CD4-positive, alpha-beta T cell treated with Interleukin-6 for 4 hours (primary cell): ENCODE measurements at regions not wholly inside any gene's neighbourhood (a gene's known extent, or its start where the extent isn't known, plus 50 kb on each side); places are given as distances from the start of the nearest gene placed in this dataset.
"Not testable (repeated sequence)": the region's sequence is repeated elsewhere in the genome, so short reads cannot be mapped to it uniquely, and the experiment has no call there.

Experiments used
- DNase-seq: peaks from one replicate; pipeline ENCODE4 v3.0.0-alpha.2; 2020; ENCODE audit warnings: mixed read lengths

- no peak for DNase-seq
Observed at GRCh38 chr11:128022007-128022368, 565.4 kb downstream of the ETS1 start.

DNA sequence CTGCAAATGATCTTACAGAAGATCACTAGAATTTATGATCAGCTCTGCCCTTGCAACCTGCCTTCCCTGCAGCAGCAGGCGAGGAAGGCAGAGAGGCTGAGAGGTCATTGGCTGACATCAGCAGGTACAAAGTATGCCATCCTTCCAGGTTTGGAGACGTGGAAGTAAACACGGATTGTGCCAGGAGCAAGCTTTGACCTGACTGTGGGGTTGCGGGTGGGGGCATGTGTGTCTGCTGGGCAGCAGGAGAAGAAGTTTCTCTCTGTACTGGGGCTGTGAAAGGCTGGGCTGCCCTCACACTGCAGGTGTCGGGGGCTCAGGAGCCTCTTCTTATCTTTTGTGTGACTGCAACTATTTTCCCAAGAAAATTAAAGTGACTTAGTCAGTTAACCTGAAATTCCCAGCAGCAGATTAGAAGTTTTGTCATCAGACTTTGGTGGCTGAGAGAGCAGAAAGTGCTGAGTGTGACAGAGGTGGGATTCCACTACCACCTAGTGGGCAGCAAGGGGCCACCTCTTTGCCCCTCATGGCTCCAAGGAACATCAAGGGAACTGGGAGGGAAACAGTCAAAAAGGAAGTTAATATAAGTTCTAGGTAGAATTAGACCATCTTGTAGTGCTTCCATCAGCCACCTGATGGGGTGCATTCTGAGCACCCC is 565.9 kb downstream of the ETS1 start:
- no peak for DNase-seq

DNA sequence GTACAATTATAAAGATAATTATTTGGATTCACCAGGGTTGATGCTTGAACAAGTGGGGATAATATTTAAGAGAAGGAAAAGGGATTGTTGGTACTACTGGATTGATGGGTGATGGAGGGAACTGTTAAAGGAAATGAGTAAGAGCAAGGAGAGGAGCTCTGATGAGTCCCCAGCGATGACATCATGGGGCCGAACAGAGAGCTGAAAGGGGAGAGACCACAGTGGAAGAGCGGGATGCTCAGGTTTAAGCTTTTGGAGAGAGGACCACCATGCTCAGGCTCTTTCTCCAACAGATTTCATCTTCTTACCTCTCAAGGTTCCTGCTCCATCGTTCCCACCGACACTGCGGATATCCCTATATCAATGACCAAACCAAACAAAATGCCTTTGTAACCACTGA is 568.7 kb downstream of the ETS1 start:
- DNase-seq, result no peak

- DNase-seq, result no peak
Observed at GRCh38 chr11:128005562-128005961, 581.8 kb downstream of the ETS1 start.

DNA sequence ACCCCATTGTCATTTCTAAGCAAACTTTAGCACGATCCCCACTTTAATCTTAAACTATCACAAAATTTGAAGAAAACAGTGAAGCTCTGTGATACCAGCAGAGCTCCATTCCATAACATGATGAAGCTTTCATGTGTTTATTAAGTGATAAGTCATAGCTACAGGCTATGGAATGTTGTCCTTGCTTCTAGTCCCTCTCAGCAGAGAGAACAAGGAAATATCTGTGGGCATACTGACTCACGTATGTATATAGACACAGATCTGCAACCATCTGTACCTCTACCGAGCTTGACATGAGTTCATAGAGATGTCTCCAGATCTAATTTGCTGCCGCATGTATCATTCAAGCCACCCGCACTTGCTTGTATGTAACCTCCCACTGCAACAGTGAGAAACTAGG is 588.9 kb downstream of the ETS1 start:
- no peak for DNase-seq

- DNase-seq, result no peak
Observed at GRCh38 chr11:127997594-127997993, 589.8 kb downstream of the ETS1 start.

DNA sequence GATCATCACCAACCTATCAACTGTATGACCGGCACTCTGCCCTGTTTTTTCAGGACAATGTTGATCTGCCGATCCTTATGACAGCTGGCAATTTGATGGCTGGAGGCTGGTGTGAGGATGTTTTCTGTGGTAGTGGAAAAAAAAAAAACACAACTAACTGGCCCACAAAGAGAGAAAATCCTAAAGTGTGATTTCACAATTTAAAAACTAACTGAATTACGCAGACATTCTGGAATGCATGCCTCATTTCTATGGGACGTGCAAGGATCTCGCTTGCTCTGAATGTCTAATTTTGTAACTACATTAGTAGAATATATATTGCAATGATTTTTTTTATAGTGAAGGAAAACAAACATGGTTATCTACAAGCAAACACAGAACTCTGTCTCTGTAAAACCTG is 590.5 kb downstream of the ETS1 start:
- DNase-seq, result no peak

- DNase-seq, result no peak
Observed at GRCh38 chr11:127995921-127996320, 591.4 kb downstream of the ETS1 start.

- DNase-seq, result no peak
Observed at GRCh38 chr11:127994736-127995135, 592.6 kb downstream of the ETS1 start.

DNA sequence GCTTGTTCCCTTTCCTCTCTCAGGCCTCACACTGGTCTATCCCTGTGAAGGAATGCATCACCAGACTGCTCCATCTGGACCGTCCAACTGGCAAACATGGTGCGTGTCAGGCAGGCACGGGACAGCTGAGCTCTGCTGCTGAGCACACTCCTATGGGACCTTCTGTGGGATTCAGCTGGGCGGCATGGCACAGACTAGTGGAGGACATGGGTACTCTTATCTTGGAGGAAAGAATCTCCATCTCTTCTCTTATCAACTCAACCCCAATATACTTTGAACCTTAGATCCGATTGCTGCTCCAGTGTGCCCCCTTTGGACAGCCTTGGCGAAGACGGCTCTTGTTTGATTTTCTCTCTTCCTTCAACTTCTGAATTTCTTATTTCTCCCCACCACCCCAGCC is 593.6 kb downstream of the ETS1 start:
- no peak for DNase-seq

- no peak for DNase-seq
Observed at GRCh38 chr11:127993281-127993680, 594.1 kb downstream of the ETS1 start.

- no peak for DNase-seq
Observed at GRCh38 chr11:127986073-127986472, 601.3 kb downstream of the ETS1 start.

GRCh38 chr11:127972816-127973215 is 614.5 kb downstream of the ETS1 start:
- DNase-seq, result no peak

GRCh38 chr11:127971448-127971847 is 615.9 kb downstream of the ETS1 start:
- DNase-seq, result no peak

DNA sequence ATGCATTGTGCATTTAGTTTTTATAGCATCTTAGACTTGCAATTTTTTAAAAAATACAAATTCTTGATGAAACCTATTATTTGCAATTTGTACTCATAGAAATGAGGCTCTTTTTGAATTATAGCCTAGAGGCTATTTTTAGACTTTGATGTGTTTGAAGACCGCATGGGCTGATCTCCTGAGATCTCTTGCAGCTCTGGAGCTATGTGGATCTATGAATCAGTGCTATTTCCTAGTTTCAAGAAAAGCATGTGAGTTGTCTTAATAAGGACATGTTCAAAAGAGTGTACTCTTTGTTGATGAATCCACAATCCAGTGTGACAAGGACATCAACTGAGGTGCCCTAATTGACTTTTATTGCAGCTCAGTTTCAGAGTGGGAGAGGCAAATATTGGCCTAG is 620.5 kb downstream of the ETS1 start:
- no peak for DNase-seq

DNA sequence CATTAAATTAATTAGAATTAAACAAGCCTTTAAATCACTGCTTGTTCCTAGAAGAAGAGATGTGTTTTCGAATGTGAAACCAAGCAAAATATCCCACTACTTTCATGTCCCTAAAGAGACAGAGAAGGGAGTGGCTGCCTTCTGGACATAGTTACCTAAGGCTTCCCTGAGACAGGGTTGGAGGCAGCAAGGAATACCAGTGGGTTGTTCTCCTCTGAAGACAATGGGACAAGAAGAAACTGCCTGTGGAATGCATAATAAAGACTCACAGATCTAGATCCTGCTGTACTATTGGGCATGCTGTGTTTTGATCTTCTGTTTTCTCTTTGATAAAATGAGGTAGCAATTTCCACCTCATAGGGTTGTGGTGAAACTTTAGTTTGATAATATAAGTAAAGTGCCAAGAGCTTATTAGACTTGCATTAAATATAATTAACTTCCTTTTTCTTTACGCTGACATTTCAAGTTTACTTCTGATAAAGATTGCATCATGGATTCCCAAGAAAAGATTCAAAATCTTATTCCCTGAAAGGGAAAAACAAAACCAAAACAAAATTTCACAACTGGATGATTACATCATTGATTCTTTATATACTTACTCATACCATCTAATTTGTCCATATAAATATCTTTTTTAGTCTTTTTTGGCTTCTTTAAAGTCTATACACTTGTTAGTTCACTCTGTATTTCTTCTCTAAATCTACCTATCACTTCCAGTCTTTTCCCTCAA is 621.3 kb downstream of the ETS1 start:
- no peak for DNase-seq

DNA sequence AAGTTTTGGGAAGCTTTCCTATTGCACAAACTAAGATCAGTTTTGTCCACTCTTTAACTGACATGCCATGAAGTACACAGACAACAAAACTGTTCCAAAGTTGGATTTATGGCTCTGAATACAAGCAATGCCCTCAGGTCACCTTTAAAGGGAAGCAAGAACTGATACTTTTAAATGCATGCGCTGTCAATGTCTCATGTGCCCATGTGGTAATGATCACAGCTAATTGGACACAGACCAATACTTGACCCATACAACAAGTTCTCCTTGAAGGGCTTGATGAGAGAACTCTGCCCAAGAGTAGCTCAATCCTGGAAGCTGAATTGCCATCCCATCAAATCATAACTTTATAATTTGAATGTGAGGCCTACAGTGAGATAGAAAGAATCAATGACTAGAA is 624.9 kb downstream of the ETS1 start:
- DNase-seq, result no peak

GRCh38 chr11:127950162-127950561 is 637.2 kb downstream of the ETS1 start:
- no peak for DNase-seq

GRCh38 chr11:127943763-127944162 is 643.6 kb downstream of the ETS1 start:
- DNase-seq, result no peak

- DNase-seq, result no peak
Observed at GRCh38 chr11:127943152-127943551, 644.2 kb downstream of the ETS1 start.

DNA sequence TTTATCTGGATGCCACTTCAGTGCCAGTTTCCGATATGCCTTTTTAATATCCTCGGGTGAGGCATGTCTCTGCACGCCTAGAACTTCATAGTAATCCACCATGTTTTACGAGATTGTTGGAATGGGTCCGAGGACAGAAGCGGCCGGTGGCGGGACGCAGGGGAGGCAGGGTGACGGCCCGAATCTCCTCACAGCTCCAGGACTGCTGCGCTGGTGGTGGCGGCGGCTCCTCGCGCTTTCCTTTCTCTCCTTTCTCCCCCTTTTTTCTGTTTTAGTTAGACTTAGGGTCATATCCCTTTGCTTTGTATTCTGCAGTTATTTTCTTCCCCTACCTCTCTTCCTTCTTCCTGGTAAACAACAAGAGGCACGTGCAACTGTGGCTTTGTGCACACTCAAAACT is 645.8 kb downstream of the ETS1 start:
- not testable (repeated sequence) for DNase-seq

DNA sequence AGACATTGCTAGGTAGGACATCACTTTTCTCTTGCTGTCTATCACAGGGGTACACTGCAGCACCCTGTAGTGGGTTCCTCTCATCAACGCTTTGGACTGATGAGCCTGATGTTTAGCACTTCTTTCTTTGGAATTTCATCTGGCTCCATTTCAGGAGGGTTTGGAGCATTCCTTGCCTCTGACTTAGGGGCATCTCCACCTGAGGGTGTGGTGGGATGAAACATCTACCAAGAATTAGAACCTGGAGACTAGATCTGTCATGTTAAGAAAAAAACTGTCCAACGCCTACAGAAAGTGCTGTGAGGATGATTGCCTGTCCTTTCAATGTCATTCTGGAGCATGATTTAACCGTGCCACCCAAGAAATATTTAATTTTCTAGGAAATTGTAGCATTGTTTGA is 648.4 kb downstream of the ETS1 start:
- DNase-seq, result no peak

- DNase-seq, result no peak
Observed at GRCh38 chr11:127935081-127935480, 652.3 kb downstream of the ETS1 start.

DNA sequence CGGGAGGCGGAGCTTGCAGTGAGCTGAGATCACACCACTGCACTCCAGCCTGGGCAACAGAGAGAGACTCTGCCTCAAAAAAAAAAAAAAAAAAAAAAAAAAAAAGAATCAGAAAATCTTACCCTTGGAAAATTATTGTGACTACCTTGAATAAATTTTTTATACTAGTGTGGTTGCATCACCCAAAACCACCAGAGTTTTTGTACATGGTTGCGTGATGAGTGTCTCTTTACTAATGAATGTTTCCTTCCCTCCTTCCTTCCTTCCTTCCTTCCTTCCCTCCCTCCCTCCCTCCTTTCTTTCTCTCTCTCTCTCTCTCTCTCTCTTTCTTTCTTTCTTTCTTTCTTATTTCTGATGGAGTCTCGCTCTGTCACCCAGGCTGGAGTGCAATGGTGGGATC is 653.4 kb downstream of the ETS1 start:
- DNase-seq, result not testable (repeated sequence)

DNA sequence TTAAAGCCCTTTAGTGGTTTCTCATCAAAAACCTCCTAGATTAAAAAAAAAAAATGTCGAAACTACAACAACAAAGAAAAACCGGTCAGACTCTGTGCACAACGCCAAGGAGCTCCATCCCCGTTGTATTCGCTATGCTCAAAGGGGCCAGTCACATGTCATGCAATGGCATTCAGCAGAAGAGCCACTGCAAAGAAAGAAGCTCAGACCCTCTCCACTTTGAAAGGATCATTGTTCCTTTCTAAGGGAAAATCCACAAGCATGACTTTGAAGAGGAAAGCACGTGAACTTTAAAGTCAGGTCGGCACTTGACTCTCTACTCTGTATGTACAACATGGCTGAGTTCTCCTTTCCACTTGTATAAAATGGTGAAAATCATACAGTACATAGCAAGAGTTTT is 655.6 kb downstream of the ETS1 start:
- no peak for DNase-seq
